ENCODE measurements at regions not wholly inside any gene's neighbourhood (a gene's known extent, or its start where the extent isn't known, plus 50 kb on each side); places are given as distances from the start of the nearest gene placed in this dataset.

DNA sequence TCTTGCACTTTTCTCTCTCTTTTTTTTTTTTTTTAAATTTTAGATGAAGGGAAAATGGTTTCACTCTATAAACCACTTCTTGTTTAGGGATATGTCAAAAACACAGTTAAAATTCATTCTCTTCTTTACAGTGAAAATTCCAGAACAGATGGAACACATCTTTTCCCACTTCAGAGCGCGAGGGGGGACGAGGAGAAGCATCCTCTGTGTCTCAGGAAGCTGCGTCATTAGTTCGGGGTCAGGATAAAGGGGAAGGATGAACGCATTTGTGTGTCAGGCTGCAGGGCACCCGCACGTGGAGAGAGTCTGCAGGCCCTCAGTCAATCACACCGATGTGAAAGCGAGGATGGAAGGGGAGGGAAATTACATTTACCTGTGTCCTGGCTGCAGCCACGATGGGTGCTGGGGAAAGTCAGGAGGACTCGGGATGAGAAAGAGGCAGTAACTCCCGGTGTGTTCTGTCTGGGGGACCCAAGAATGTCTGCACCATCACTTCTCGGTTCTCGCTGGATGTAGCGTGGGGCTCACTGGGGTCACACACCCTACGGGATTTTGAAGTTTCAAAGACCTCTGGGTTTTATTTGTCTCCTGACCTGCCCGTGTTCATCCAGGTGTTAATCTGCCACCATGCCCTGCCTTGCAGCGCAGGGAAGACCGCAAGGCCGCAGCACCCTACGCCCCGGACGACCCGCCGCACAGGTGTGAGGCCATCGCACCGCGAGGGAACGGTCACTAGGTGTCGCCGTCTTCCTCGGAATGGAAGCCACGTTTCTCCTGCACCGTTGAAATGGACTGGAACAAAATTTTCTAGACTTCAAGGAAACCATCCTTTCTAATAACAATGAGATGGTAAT, 66.7 kb upstream of the PITRM1 start:
- no peaks in the 10 kb centered on the region for H3K79me2 ChIP-seq (ENCODE audit: low read depth)
- no peak overlapping the region for H2AFZ ChIP-seq (replicated peaks)
- TF ChIP-seq CTCF (IDR thresholded peaks at IDR 0.05) (peak; percentile 83), EZH2phosphoT487 (IDR thresholded peaks at IDR 0.05) (no peak), EZH2 (IDR thresholded peaks at IDR 0.05) (no peak)
- no peak overlapping the region for H3K9ac ChIP-seq
- Mint-ChIP-seq H3K4me1 (peaks cover 33% of the 10 kb centered on the region), H3K9me3 (peaks cover 7% of the 10 kb centered on the region), H3K4me3 (no peak overlapping the region), H3K36me3 (no peaks in the 10 kb centered on the region), H3K27ac (peak overlapping the region; percentile 32), H3K27me3 (ENCODE audit: insufficient read depth, low read depth) (peaks cover 6% of the 10 kb centered on the region)
- no peaks in the 10 kb centered on the region for H3K4me1 ChIP-seq
- H3K36me3 ChIP-seq: no peaks in the 10 kb centered on the region
- H3K4me3 ChIP-seq: no peak overlapping the region
- H3K4me2 ChIP-seq: no peak overlapping the region
- peaks cover 10% of the 10 kb centered on the region for H3K27me3 ChIP-seq
- DNase-seq (ENCODE audit: low spot score): peak; percentile 71
- no peak overlapping the region for H3K27ac ChIP-seq
- H3F3A ChIP-seq (ENCODE audit: low read depth): no peaks in the 10 kb centered on the region
- no peaks in the 10 kb centered on the region for H3K9me3 ChIP-seq (ENCODE audit: low read depth)
- H4K20me1 ChIP-seq (ENCODE audit: low read depth): no peaks in the 10 kb centered on the region

DNA sequence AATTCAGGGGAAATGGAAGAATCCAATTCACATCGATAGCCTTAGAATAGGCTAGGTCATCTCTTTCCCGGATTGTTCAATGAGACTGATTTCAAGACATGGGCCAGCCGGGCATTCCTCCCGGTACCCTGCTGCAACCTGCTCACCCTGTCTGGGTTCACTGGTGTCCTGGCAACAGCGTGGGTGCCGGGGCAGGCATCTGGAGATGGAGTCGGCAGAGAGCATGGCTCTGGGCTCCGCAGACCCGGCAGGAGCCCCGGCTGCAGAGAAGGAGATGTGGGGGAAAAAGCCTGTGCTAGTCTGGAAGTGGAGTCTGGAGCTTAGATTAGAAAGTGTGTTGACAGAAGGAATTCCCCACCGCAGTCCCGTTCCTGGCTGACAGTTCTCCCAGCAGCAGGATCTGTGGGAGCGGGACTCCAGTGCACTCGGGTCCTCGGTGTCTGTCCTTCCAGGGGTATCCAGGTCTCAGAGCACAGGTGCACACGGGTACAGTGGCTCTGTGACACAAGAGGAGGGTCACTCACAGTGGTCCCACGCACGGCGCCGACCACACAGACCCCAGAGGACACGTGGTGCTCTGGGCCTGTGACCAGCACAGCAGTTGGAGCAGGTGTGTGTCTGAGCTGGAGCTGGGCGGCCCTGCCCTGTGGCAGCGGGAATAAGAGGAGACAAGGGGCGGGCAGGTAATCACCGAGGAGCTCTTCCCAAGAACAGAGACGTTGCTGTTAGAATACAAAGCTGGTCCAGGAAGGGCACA, 65.7 kb upstream of the PITRM1 start:
- H3K79me2 ChIP-seq (ENCODE audit: low read depth): no peaks in the 10 kb centered on the region
- H3K27me3 Mint-ChIP-seq (ENCODE audit: insufficient read depth, low read depth): peaks cover 6% of the 10 kb centered on the region
- H3K9me3 Mint-ChIP-seq: peaks cover 7% of the 10 kb centered on the region
- H3K36me3 Mint-ChIP-seq: no peaks in the 10 kb centered on the region
- H4K20me1 ChIP-seq (ENCODE audit: low read depth): no peaks in the 10 kb centered on the region
- peaks cover 10% of the 10 kb centered on the region for H3K27me3 ChIP-seq
- H3K9ac ChIP-seq: no peak overlapping the region
- H3K4me1 Mint-ChIP-seq: peaks cover 33% of the 10 kb centered on the region
- H3K4me3 ChIP-seq: no peak overlapping the region
- no peak for DNase-seq (ENCODE audit: low spot score)
- no peak overlapping the region for H2AFZ ChIP-seq (replicated peaks)
- H3K4me1 ChIP-seq: no peaks in the 10 kb centered on the region
- no peak overlapping the region for H3K27ac Mint-ChIP-seq
- H3K27ac ChIP-seq: no peak overlapping the region
- no peaks in the 10 kb centered on the region for H3F3A ChIP-seq (ENCODE audit: low read depth)
- no peak overlapping the region for H3K4me3 Mint-ChIP-seq
- no peak for TF ChIP-seq EZH2phosphoT487 (IDR thresholded peaks at IDR 0.05)
- no peak for TF ChIP-seq EZH2 (IDR thresholded peaks at IDR 0.05)
- TF ChIP-seq CTCF (IDR thresholded peaks at IDR 0.05): no peak
- no peaks in the 10 kb centered on the region for H3K36me3 ChIP-seq
- no peak overlapping the region for H3K4me2 ChIP-seq
- H3K9me3 ChIP-seq (ENCODE audit: low read depth): no peaks in the 10 kb centered on the region

DNA sequence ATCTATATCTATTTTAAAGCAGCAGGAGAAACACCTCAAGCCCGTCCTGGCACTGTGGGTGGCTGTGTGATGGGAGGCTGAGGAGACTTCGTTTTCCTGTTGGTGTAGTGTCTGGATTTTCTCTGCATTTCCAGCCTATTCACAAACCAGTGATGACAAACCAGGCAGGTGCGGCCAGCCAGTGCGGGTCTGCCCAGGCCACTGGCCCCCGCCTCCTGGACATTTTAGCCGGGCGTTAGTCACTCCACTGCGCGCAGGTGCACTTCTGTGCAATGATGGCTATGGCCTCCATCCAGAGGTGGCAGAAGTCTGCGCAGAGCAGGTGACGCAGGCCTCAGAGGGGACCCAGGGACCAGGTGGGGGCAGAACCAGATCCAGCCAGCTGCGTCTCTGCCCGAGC, 64.9 kb upstream of the PITRM1 start:
- TF ChIP-seq EZH2 (IDR thresholded peaks at IDR 0.05) (no peak), EZH2phosphoT487 (IDR thresholded peaks at IDR 0.05) (no peak), CTCF (IDR thresholded peaks at IDR 0.05) (no peak)
- H3K4me1 ChIP-seq: no peaks in the 10 kb centered on the region
- DNase-seq (ENCODE audit: low spot score): no peak

More for the DNA sequence above, 64.9 kb upstream of the PITRM1 start:
- H3K4me1 Mint-ChIP-seq: peaks cover 29% of the 10 kb centered on the region
- H3K9me3 Mint-ChIP-seq: peaks cover 7% of the 10 kb centered on the region
- H3K36me3 Mint-ChIP-seq: no peaks in the 10 kb centered on the region
- no peaks in the 10 kb centered on the region for H3K79me2 ChIP-seq (ENCODE audit: low read depth)
- H3K27me3 Mint-ChIP-seq (ENCODE audit: insufficient read depth, low read depth): peaks cover 6% of the 10 kb centered on the region
- H3K4me3 ChIP-seq: no peak overlapping the region
- H3K4me2 ChIP-seq: no peak overlapping the region
- H3K27ac Mint-ChIP-seq: no peak overlapping the region
- H3K36me3 ChIP-seq: no peaks in the 10 kb centered on the region
- peaks cover 10% of the 10 kb centered on the region for H3K27me3 ChIP-seq
- no peak overlapping the region for H2AFZ ChIP-seq (replicated peaks)
- no peaks in the 10 kb centered on the region for H4K20me1 ChIP-seq (ENCODE audit: low read depth)
- H3K4me3 Mint-ChIP-seq: no peak overlapping the region
- no peaks in the 10 kb centered on the region for H3F3A ChIP-seq (ENCODE audit: low read depth)
- no peaks in the 10 kb centered on the region for H3K9me3 ChIP-seq (ENCODE audit: low read depth)
- no peak overlapping the region for H3K9ac ChIP-seq
- H3K27ac ChIP-seq: no peak overlapping the region

All from neural progenitor cell (in vitro differentiated cells).